ENCODE measurements at regions not wholly inside any gene's neighbourhood (a gene's known extent, or its start where the extent isn't known, plus 50 kb on each side); places are given as distances from the start of the nearest gene placed in this dataset.

DNA sequence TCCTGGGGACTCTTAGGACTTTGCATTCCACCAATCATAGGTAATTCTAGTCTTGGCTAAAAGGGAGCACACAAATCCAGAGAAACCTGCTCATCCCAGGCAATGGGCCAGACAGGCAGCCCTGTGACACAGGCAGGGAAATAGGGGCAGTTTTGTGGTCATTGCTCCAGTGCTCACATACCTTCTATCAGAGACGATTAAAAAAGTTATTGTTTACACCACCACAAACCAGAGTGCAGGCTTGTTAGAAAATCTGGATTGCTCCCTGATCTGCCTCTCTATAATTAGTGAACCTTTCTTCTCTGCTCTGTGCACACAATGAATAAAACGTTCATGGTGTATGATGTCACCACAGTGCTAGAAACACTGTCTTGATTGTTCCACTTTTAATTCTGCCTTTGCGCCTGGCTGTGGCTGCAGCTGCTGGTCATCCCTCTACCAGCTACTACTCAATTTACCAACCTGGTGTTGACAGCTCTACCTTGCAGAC is 121.6 kb upstream of the SPATA13 start:
- Histone ChIP-seq H3K9me3 (ENCODE audit: severe bottlenecking) (no peaks in the 10 kb centered on the region), H3K36me3 (no peaks in the 10 kb centered on the region), H3K27ac (no peak overlapping the region), H3K4me3 (ENCODE audit: low read depth, low read length) (no peak overlapping the region), H3K27me3 (ENCODE audit: insufficient read depth, low read depth, severe bottlenecking) (no peaks in the 10 kb centered on the region)
- no peak for DNase-seq
- TF ChIP-seq, protein P1, sequence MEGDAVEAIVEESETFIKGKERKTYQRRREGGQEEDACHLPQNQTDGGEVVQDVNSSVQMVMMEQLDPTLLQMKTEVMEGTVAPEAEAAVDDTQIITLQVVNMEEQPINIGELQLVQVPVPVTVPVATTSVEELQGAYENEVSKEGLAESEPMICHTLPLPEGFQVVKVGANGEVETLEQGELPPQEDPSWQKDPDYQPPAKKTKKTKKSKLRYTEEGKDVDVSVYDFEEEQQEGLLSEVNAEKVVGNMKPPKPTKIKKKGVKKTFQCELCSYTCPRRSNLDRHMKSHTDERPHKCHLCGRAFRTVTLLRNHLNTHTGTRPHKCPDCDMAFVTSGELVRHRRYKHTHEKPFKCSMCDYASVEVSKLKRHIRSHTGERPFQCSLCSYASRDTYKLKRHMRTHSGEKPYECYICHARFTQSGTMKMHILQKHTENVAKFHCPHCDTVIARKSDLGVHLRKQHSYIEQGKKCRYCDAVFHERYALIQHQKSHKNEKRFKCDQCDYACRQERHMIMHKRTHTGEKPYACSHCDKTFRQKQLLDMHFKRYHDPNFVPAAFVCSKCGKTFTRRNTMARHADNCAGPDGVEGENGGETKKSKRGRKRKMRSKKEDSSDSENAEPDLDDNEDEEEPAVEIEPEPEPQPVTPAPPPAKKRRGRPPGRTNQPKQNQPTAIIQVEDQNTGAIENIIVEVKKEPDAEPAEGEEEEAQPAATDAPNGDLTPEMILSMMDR (IDR thresholded peaks at IDR 0.05; ENCODE audit: low read depth, low read length): no peak

DNA sequence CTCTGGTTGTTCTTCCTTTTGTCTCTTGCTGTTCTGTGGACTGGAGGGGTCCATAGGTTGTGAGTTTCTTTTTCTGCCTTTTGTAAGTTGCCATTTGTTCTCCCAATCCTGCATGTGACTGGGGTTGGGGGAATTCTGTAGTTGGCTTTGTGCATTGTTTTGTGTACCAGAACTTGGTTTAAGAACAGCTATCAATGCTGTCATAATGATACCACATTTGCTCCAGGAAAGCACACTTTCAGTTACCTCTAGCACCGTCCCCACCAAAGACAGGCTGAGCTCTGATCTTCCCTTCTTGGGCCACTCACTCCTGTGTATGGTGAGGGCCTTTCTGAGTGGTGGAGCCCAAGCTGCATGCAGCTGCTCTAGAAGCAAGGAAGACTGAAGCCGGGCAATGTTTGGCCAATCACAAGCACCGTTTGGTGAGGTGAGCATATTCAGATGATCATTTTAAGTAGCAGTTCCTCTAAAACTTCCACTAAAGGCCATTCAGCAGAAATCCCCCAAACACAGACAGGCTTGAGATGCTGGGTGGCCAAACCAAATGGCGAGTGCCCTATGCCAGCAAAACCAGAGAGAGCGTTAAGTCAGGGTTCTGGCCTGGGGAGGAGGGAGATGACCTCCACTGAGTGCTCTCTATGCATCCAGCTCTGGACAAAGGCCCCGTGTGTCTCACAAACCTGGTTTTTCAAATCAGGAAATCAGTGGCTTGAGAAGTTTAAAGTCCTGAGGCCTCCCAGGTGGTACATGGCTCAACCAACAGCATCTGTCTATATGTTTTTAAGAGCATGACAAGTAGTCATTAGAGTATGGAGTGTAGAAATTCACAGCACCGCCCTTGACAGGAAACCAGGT is 120.7 kb upstream of the SPATA13 start:
- H3K27me3 ChIP-seq (ENCODE audit: insufficient read depth, low read depth, severe bottlenecking): no peaks in the 10 kb centered on the region
- no peak overlapping the region for H3K27ac ChIP-seq
- TF ChIP-seq, protein P1 (IDR thresholded peaks at IDR 0.05; ENCODE audit: low read depth, low read length): no peak
- no peak for DNase-seq
- no peaks in the 10 kb centered on the region for H3K9me3 ChIP-seq (ENCODE audit: severe bottlenecking)
- H3K36me3 ChIP-seq: no peaks in the 10 kb centered on the region
- no peak overlapping the region for H3K4me3 ChIP-seq (ENCODE audit: low read depth, low read length)

DNA sequence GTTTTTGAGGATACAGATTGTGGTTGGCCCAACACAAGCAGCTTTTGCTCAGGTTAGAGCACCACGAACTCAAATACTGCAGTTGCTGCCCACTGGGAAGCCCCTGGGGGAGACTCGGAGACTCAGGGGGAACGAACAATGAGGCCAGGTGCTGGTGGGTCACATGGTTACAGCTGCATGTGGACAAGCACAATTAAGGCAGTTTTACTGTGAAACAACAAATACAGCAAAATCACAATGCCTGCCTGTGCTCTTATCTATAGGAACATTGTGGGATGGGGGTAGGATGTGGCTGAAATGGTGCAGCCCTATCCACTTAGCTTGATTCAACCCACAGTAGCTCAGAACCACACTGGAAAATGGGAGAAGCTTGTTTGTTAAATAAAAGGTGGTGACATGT is 119.7 kb upstream of the SPATA13 start:
- H3K36me3 ChIP-seq: no peaks in the 10 kb centered on the region
- no peaks in the 10 kb centered on the region for H3K27me3 ChIP-seq (ENCODE audit: insufficient read depth, low read depth, severe bottlenecking)
- H3K9me3 ChIP-seq (ENCODE audit: severe bottlenecking): no peaks in the 10 kb centered on the region
- no peak overlapping the region for H3K4me3 ChIP-seq (ENCODE audit: low read depth, low read length)
- no peak for DNase-seq
- TF ChIP-seq, protein P1 (IDR thresholded peaks at IDR 0.05; ENCODE audit: low read depth, low read length): no peak
- H3K27ac ChIP-seq: no peak overlapping the region

DNA sequence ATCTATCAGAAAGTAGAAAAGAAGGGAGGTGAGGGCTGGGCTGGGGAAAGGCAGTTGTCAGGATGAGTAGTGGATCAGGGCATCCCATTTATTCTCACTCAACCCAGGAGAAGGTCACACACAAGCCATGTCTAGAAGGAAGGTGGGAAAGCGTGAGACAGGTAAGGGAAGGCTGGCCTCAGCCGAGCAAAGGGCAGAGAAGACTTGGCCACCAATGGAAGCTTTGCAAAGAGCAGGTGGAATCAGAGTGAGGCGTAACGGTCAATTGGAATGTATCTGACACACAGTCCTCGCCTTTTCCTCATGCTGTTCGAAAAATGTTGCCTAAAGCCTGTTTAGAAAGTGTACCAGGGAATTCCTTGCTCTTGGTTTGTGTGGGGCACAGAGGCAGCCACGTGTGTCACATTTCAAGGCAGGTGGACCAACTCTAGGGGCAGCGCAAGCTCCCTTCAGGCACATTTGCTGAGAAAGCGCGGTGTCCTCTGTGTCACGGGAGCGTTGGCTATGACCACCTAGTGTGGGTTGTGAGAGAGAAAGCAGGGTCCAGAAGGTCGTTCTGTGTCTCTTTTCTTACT is 118.8 kb upstream of the SPATA13 start:
- H3K36me3 ChIP-seq: no peaks in the 10 kb centered on the region
- no peak overlapping the region for H3K4me3 ChIP-seq (ENCODE audit: low read depth, low read length)
- H3K27ac ChIP-seq: no peak overlapping the region
- H3K27me3 ChIP-seq (ENCODE audit: insufficient read depth, low read depth, severe bottlenecking): no peaks in the 10 kb centered on the region
- DNase-seq: no peak
- TF ChIP-seq, protein P1 (IDR thresholded peaks at IDR 0.05; ENCODE audit: low read depth, low read length): no peak
- H3K9me3 ChIP-seq (ENCODE audit: severe bottlenecking): peaks cover 2% of the 10 kb centered on the region

DNA sequence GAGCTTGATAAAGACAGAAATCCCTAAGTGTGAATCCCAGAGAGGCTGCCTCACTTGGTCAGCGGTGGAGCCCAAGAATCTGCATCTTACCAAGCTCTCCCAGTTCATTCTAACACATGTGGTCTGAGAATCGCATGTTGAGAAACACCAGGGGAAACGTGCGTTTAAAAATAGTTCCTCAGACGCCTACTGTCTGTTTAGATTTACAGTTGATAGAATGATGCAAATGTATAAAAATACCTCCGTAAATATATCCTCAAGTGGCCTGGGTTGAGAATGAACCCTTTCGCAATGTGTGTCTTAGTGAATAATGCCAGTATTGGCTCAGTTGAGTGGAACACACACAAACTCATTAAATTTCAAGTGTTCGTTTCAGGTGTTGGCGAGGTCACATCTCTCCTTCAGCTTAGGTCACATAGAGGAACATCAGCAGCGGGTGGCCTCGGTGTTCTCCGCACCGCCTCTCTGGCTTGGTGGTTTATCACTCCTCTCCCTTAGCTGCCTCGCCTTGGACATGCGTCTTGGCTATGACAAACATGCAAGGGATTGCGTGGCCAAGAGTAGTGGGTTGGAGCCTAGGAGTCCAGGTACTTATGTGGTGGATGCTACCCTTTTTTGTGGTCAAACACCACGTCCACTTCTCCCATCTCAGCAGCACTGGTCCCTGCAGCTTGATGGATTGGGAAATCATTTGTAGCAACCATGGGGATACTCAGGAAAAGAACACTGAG is 117.6 kb upstream of the SPATA13 start:
- H3K27me3 ChIP-seq (ENCODE audit: insufficient read depth, low read depth, severe bottlenecking): no peaks in the 10 kb centered on the region
- no peak for DNase-seq
- H3K27ac ChIP-seq: no peak overlapping the region
- H3K4me3 ChIP-seq (ENCODE audit: low read depth, low read length): no peak overlapping the region
- H3K9me3 ChIP-seq (ENCODE audit: severe bottlenecking): peaks cover 6% of the 10 kb centered on the region
- no peaks in the 10 kb centered on the region for H3K36me3 ChIP-seq
- TF ChIP-seq, protein P1 (IDR thresholded peaks at IDR 0.05; ENCODE audit: low read depth, low read length): no peak
